GM18909 (cell line): ENCODE measurements at regions not wholly inside any gene's neighbourhood (a gene's known extent, or its start where the extent isn't known, plus 50 kb on each side); places are given as distances from the start of the nearest gene placed in this dataset.
"Not testable (repeated sequence)": the region's sequence is repeated elsewhere in the genome, so short reads cannot be mapped to it uniquely, and the experiment has no call there.

Source experiments
- ATAC-seq: cut with Tn5 transposase; IDR thresholded peaks from one replicate; pipeline ENCODE4 v1.9.1; 2021; ENCODE audit warnings: mild to moderate bottlenecking; ENCODE audit not compliant: unreplicated experiment, poor library complexity

DNA sequence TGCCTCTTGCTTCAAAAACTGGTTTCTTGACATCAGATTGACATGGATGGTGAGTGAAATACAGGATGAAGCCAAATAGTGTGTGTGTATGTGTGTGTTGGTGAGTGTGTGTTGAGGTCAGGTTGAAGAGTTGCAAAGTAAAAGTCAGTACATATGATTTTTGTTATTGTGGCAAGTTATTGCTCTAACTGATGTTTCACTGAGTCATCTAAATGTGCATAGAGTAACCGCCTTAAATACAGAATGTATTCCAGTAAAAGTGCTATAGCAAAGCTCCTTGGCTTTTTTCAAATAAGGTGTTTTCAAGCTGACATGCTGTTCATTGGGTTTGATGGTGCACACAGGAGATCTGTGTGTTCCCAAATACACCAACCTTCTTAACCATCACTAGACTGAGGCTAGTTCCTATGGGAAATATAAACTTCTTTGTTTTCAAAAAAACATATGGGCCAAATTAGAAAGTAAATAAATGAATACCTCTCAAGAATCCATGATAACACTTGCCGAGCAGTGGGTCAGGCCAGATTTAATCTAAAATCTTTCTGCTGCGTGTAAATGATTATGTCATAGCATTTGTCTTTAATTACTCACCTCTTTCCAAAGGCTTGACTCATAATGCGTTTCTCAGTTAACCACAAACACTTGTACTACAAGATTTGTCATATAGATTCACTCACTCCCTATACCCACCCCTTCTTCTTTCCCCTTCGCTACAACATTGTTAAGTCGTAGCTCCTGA, 151.1 kb downstream of the LYPLAL1 start:
- peak; percentile 81 for ATAC-seq

DNA sequence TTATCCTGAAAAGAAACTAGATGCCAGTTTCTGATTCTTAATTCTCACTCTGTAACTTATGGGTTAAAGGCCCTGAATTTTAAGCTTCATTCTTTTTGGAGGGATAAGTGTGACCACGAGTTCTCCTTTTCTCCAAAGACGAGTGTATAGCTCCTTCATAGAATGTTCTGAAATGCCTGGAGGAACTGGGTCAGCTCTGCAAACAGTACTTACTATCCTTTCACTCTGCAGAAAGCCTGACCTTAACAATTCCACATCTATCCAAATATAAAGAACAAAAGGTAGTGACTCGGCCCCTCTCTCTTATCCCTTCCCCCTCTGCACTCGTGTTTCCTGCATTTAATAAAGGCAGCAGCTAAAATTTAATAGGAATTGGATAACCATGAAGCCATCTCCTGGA, 150.5 kb downstream of the LYPLAL1 start:
- no peak for ATAC-seq

DNA sequence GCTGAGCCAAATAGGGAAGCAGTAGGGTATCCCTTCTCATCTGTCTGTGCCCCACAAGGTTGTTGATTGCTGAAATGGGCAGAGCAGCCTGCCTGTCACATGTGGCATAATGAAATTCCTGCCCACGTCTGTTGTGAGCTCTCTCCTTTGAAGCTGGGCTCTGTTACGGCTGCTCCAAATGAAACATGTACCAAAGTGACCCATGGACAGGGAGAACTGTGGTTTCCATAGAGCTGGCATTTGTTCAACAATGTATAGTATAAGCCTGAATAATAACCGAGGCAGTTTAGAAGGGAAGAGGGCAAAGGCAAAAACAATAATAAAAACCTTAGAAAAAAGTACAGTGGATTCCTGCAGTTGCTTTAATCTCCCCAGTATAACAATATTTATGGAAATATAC, 149.7 kb downstream of the LYPLAL1 start:
- ATAC-seq: no peak

DNA sequence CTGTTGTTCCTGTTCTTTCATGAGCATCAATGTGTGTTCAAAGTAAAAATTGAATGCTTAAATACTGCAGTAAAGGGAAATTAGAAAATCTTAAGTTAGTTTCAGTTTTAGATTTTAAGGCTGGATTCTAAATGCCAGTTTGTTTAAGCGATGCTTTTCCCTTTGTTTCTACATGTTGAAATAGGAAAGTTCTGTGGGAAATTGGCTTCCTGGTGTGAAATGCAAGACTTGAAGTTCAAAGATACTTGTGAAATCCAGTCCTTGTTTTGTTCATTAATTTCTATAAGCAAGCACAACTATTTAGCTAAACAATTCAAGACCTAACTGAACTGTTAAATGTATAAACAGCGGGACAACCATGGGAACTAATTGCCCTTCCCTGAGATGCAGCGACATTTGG, 149.1 kb downstream of the LYPLAL1 start:
- no peak for ATAC-seq

DNA sequence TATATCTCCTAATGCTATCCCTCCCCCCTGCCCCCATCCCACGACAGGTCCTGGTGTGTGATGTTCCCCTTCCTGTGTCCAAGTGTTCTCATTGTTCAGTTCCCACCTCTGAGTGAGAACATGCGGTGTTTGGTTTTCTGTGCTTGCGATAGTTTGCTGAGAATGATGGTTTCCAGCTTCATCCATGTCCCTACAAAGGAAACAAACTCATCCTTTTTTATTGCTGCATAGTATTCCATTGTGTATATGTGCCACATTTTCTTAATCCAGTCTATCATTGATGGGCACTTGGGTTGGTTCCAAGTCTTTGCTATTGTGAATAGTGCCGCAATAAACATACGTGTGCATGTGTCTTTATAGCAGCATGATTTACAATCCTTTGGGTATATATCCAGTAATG, 146.9 kb downstream of the LYPLAL1 start:
- ATAC-seq: not testable (repeated sequence)

DNA sequence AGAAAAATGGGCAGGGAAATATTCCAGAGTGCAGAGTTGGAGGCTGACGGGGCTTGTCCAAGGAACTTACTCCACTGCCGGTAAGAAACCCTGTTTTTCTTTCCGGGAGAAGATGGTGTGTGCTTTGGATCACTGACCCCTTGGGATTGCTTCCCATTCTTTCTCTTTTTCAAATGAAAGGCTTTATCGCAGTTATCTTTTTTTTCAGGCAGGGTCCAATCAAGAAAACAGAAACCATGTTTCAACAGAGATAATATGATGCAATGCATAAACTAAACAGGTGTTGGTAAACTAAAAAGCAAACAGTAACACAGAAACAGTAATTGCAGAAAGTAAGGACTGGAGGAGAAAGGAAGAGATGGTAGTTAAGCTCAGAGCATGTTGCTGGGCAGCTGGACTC, 145.1 kb downstream of the LYPLAL1 start:
- no peak for ATAC-seq

DNA sequence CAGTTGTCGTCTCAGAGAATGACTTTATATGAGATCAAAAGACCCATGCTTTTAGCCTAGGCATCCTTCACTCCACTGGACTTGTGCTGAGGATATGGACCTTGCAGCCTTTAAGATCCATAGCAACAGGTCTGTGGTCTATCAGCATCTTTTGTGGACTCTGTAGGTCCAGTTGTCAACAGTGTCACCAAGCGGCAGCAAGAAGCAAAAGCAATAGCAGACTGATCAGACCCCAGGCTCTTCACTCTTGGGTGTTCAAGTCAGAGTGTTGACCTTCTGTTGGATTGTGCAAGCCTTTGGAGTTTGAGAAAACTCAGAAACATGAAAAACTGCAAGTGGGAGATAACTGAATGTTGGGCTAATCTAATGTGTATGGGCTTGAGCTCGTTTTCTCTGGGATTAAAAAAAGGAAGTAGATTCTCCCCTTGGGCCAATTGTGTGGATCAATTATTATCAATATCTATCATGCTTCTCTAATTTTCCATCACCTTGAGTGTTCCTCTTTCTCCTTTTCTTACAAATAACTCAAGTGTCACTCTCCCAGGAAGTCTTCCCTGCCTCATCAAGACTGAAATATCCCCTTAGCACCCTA, 144.2 kb downstream of the LYPLAL1 start:
- ATAC-seq: peak; percentile 74

DNA sequence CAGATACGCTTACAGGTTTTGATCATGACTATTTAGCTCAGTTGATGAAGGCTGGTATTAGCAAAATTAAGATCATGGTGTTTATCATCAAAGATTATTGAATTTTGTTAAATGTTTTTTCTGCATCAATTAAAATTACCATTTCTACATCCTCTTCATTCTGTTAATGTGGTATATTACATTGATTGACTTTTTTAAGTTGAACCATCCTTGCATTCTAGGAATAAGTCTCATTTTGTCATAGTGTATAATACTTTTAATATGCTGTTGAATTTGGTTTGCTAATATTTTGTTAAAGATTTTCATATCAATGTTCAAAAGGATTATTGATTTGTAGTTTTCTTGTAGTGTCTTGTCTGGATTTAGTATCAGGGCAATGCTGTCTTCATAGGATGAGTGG, 142.4 kb downstream of the LYPLAL1 start:
- no peak for ATAC-seq

DNA sequence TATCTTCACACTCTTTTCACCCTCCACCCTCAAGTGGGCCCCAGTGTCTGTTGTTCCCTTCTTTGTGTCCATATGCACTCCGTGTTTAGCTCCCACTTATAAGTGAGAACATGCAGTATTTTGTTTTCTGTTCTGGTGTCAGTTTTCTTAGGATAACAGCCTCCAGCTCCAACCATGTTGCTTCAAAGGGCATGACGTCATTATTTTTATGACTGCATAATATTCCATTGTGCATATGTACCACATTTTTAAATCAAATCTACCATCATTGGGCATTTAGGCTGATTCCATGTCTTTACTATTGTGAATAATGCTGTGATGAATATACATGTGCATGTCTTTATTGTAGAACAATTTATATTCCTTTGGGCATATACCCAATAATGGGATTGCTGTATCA, 140.3 kb downstream of the LYPLAL1 start:
- no peak for ATAC-seq

DNA sequence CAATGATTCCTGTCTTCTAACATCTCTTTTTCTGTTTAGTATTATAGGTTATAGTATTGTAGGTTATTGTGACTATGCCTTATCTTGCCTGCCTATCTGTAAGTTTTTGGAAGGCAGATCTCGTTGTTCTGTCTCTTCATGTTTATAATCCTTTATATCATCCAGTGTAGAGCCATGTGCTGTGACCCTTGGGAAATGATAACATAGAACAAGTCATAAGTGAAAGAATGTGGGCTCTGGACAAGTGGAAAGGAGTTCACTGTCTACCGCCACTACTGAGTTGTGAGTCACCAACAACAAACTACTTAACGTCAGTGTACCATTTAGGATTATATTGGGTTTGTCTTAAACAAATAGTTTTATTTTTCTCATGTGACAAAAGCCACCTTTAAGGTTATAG, 139.3 kb downstream of the LYPLAL1 start:
- no peak for ATAC-seq

DNA sequence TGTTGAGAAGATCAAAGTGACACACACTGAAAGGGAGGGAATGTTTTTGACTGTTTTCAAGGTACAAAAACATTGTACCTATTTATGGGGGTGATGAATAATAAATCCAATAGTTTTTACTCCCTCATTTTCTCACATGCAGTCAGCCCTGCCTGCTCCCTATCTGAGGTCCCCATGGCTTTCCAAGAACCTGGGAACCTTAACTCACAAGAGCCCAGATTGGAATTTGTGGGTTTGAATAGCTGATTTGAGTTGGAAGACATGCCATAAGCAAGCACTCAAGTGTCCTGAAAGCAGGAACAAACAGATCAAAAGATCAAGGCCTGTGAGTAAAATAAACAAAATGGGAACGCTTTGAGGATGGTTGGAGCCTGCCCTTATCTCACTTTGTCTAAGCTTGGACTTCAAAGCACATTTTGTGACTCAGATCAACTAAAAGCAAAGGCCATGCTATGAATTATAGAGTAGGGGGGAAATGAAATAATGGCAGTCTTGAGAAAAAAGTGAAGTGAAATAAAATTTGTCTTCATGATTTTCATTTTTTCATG, 136.6 kb downstream of the LYPLAL1 start:
- no peak for ATAC-seq

DNA sequence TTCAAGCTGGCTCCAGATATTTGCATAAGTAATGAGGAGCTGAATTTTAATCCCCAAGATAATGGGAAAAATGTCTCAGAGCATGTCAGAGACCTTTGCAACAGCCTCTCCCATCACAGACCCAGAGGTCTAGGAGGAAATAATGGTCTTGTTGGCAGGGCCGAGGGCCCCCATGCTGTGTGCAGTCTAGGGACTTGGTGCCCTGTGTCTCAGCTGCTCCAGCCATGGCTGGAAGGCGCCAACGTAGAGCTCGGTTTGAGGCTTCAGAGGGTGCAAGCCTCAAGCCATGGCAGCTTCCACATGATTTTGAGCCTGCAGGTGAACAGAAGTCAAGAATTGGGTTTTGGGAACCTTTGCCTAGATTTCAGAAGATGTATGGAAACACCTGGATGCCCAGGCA, 134.7 kb downstream of the LYPLAL1 start:
- ATAC-seq: no peak

DNA sequence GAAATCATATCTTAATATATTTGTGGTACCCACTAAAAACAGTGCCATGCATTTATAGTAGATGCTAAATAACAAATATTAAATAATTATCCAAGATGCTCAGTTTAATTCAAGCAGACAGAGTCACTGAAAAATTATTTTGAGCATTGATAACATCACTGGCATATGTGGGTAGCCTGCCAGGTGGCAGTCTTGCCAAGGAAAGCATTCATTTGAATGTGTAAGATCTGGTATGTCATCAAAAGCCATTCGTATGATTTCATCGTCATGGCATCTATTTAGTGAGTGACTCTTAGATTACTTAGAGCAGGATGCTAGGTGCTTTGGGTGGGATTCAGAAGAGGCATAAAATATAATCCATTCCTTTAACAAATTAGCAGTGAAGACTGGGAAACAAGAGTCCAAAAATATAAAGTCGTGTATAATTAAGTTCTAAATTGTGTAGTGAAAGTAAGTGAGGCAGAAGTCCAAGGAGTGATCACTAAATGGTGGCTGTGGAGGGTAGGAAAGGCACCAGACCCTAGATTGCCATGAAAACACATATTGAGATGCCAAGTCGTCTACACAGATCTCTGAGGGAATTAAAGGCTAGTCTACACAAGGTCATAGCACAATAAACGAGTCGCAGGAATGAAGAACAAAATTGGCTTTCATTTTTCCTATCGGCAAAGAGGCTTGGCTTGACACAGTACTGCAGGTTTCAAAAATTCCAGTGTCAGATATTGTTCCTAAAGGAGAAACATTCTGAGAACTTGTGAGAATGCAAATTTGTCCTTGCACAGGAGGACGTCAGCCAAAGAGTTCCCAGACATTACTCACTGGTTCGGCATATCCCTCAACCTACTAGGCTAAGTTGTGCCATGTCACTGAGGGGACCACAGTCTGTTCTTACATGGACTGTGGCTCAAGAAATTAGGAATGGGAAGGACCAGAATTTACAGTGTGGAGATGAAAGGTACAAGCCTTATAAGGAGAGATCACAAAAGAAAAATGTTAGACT, 130.8 kb downstream of the LYPLAL1 start:
- ATAC-seq: no peak

DNA sequence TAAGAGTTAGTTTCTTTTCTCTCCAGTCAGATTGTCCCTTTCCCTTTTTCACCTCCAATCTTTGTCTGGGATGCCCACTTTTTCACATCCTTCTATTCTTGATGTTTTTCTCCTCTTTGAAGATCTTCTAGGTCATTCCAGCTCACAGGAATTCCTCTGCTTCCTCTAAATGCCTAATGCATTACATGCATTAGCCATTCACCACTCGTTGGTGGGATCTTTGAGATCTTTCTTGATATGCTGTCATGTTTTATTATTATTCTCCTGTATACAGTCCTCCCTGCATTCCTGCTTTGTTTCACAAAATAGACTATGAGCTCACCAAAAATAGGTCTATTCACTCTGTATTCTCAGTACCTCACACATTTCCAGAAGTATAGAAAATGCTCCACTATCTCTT, 129.0 kb downstream of the LYPLAL1 start:
- no peak for ATAC-seq

DNA sequence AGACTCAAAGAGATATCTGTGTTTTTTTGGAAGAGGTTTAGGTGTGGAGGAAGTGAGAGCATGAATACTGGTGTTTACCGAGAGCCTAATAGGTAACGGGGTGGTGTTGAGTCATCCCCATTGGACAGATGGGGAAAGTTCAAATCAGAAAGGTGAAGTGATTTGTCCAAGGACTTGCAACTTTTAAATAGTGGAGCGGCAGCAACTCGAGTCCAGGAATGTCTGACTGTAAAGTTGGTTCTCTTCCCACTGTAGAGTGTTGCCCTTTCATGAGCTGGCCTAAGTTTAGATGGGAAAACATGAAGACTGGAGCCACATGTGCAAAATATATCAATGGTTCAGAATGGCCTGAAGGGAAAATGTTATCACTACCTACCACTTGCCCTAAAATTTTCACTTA, 125.7 kb downstream of the LYPLAL1 start:
- ATAC-seq: no peak

DNA sequence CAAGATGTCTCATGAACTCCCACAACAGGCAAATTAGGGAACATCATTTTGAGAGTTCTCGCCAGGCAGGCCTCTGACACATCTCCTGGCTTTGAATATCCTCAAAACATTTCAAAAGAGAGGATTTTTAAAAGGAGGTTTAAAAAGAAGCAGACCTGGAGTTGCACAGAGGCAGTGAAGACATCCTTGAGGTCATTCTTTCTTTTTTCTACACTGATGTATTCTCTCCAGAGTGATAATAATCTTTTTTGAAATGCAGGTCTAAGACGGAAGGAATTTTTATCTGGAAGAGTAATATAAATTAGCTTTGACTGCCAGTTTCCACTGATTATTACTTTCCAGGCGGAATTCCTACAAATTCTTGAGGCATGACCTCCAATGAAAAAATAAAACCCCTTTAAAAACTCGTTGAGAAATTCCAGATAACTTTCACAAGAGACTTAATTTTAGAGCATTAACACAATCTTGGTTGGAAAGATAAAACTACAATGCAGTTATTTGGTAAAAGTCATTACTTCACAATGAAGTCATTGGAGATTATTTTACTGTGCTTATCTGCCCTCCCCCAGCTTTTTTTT, 125.0 kb downstream of the LYPLAL1 start:
- ATAC-seq: no peak

DNA sequence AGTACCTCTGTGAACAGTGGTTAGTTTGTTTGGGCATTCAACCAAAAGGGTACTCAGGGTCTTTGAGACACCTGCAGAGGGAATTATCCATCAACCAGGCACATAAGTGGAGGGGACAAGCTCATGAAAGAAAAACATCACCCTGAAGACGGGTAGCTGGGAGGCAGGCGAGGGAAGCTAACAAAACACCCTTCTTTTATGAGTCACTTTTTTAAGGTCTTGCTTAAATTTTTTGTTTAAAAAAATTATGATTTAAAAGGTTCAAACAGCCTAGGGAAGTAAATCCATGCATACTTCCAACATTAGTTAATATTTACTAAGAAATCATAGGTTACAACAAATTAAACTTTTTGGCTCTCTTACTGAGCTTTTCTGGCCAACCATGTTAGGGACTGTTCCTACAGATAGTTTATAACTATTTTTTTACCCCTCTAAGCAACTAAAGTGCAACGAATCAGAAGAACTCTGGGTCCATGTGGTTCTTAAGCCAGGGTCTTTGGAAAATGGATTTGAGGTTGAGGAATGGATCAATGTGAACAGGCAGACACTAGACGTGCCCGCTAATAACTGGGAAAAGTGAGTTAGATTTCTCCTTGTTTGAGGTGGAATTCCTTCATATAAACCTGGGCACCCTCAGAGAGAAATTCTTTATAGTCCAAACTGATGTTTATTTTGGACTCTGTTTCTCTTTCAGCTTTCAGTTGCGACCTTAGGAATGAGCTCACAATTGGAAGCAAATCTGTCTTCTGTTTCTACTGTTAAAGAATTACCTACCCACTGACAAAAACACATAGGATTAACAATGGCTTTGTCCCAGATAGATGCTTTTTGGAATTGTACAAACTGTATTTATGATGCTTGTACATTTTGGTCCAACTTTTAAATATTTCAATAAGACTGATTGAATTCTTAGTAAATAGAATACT, 123.0 kb downstream of the LYPLAL1 start:
- ATAC-seq: no peak

DNA sequence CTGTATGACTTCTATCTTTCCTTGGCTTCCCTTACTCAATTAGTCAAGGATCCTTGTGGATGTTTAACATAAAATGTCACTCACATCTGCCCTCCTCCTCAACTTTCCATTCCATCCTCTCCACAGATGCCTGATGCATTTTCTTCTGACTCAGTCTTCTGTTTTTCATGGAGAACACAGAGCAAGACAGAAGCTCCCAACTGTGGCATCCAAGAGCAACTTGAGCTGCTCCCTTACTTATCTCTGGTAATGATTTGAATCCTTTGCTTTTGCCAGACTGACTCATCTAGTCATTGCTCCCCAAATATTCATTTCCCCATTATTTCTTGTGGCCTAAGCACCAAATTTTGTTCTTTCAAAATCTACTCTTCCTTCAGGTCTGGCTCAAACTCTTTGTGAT, 120.6 kb downstream of the LYPLAL1 start:
- no peak for ATAC-seq

DNA sequence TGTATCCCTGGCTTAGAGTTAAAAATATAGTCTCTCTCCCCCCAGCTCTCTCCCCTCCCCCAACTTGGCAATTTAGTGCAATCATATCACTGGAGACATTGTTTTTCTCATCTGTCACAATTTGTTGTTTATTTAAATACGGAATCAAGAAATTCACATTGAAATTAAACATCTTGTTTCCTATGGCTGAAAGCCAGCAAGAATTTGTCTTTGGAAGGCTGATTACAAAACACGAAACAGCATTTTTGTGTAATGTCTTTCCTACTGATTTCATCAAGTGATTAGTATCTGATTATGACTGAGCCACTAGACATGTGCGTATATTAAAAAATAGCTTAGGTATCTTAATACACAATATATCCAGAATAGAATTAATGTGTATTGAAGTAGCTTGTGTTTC, 119.7 kb downstream of the LYPLAL1 start:
- no peak for ATAC-seq
